LNCAP (cell line): ENCODE measurements at regions not wholly inside any gene's neighbourhood (a gene's known extent, or its start where the extent isn't known, plus 50 kb on each side); places are given as distances from the start of the nearest gene placed in this dataset.

Experiments used
- TF ChIP-seq, protein P1 (sequence below): fragments of 450-650 bp; IDR thresholded peaks from 2 replicates; pipeline ENCODE4 v1.5.1; 2017; ENCODE audit warnings: mild to moderate bottlenecking

DNA sequence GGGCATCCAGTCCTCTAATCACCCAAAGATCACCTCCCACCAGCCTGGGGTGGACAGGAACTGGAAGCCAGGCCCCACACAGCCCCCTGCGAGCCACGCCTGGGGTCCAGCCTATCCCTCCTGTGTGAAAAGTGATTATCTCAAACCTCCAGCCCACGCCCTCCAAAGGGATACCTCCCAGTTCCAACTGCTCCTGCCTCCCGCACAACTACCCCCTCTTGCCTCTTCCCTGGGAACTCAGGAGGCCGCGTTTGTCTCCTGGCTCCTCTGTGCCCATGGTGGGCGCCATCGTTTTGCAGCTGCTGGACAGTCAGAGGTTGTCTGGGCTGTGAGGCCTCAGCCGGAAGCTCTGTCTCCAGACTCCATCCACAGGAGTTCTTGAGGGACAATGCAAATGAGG lies 305.9 kb downstream of the AJAP1 start:
- TF ChIP-seq, protein P1, sequence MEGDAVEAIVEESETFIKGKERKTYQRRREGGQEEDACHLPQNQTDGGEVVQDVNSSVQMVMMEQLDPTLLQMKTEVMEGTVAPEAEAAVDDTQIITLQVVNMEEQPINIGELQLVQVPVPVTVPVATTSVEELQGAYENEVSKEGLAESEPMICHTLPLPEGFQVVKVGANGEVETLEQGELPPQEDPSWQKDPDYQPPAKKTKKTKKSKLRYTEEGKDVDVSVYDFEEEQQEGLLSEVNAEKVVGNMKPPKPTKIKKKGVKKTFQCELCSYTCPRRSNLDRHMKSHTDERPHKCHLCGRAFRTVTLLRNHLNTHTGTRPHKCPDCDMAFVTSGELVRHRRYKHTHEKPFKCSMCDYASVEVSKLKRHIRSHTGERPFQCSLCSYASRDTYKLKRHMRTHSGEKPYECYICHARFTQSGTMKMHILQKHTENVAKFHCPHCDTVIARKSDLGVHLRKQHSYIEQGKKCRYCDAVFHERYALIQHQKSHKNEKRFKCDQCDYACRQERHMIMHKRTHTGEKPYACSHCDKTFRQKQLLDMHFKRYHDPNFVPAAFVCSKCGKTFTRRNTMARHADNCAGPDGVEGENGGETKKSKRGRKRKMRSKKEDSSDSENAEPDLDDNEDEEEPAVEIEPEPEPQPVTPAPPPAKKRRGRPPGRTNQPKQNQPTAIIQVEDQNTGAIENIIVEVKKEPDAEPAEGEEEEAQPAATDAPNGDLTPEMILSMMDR, result no peak

DNA sequence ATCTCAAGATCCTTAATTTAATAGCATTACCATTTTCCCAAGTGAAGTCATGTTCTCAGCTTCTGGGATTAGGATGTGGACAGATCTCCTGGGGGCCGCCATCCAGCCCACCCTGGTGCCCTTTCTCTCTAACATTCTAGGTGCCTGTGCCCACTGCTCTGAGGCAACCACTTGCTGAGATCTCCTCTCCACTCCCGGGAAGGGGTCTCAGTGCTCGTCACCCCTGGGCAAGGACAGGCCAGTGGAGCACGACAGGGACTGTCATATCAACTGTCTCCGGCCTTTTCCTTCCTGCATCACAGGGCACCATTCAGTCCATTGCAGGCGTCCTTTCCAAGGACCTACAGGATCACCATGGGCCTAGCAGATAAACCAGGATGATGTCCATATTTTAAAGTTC lies 304.8 kb downstream of the AJAP1 start:
- TF ChIP-seq, protein P1, result no peak

DNA sequence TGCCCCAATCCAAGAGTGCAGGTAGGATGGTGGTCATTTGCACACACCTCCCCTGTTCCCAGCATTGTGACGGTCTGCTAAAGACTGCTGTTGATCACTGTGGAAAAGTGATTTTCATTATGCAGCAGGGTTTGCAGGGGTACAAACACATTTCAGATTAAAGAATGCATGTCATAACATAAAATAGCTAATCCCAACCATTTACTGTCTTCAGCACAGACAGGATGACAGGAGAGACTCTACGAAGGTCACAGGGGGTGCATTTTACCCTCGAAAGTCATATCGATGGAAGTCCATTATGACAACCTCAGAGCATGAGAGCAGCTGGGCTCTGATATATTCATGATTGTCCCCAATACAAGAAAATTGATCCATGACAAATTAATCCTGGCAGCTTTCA lies 302.6 kb downstream of the AJAP1 start:
- TF ChIP-seq, protein P1, result no peak

DNA sequence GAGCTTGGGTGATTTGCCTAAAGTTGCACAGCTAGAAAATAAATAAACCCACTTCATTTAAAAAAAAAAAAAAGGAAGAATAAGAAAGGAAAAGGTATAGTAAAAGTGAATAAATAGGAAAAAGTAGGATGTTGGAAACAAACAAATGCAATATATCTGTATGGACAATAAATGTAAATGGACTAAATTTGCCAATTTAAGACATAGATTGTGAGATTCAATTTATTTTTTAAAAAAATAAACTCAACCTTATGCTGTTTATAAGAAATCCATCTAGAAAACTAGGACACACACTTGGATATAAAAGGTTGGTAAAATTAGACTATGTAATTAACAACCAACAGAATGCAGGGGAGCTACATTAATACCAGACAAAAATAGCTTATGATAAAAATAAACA lies 300.0 kb downstream of the AJAP1 start:
- TF ChIP-seq, protein P1, result no peak

DNA sequence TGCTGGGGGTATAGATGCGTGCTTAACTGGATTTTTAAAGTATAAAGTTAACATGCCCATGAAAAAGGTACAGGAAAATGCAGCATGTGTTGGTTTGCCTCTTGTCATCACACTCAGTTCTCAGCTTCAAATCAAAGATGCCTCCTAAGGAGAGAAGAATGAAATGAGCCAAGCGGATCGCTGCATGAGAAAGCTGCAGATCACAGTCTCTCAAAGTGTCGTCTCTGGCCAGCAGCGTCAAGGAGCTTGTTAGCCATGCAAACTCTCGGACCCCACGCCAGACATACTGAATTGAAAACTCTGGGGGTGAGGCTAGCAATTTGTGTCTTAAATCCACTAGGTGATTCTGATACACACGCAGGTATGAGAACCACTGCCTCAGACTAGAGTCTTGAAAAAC lies 297.2 kb downstream of the AJAP1 start:
- TF ChIP-seq, protein P1, result no peak

DNA sequence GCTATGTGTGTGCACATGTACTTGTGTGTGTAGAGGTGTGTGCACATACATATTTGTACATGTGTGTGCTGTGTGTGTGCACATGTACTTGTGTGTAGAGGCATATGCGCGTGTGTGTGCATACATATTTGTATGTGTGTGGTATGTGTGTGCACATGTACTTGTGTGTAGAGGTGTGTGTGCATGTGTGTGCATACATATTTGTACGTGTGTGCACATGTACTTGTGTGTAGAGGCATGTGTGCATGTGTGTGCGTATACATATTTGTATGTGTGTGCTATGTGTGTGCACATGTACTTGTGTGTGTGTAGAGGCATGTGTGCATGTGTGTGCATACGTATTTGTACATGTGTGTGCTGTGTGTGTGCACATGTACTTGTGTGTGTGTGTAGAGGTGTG lies 291.9 kb downstream of the AJAP1 start:
- TF ChIP-seq, protein P1, result no peak

DNA sequence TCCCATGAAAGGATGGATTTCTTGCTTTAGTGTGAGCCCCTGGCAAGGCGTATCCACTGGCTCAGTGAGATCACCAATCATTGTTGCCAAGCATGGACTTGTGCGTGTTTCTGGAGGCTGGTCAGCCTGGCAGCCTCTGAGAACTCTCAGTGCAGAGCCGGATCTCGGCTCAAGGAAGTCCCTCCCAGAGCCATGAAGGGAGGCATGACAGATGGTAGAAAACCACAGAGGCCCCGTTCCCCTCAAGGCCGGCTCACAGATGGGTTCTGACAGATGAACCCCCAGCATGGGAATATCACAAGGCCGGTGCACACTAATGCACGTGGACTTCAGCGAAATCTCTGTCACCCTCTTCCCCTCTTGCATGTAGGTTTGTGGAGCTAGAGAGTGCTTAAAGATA lies 290.5 kb downstream of the AJAP1 start:
- TF ChIP-seq, protein P1, result no peak

DNA sequence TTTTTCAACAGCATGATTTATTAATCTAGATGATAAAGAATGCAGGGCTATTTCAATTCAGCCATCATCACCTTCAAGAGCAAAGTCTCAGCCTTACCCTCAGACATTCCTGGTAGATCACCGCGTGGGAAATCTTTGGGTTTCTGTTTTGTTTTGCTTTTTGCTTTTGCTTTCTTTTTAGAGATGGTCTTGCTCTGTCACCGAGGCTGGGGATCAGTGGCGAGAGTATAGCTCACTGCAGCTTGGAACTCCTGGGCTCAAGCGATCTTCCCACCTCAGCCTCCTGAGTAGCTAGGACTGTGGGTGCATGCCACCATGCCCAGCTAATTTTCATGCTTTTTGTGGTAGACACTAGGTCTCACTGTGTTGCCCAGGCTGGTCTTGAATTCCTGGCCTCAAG lies 289.7 kb downstream of the AJAP1 start:
- TF ChIP-seq, protein P1, result no peak
